GM18519 (cell line): ENCODE measurements at regions not wholly inside any gene's neighbourhood (a gene's known extent, or its start where the extent isn't known, plus 50 kb on each side); places are given as distances from the start of the nearest gene placed in this dataset.

ENCODE experiments used
- ATAC-seq: cut with Tn5 transposase; IDR thresholded peaks from one replicate; pipeline ENCODE4 v1.9.1; 2021; ENCODE audit warnings: mild to moderate bottlenecking, moderate library complexity; ENCODE audit not compliant: unreplicated experiment, low FRiP score

- peak; percentile 45 for ATAC-seq
Observed at GRCh38 chr4:169818063-169818679, 60.4 kb upstream of the HPF1 start.

- ATAC-seq, result no peak
Observed at GRCh38 chr4:169815606-169816005, 57.9 kb upstream of the HPF1 start.

GRCh38 chr4:169811476-169811875 is 53.7 kb upstream of the HPF1 start:
- ATAC-seq, result no peak

GRCh38 chr4:169810325-169811323 is 52.9 kb upstream of the HPF1 start:
- ATAC-seq, result peak; percentile 61

- no peak for ATAC-seq
Observed at GRCh38 chr4:169807934-169808509, 50.3 kb upstream of the HPF1 start.
